Medulla oblongata (tissue), 1 donor: ENCODE measurements at regions not wholly inside any gene's neighbourhood (a gene's known extent, or its start where the extent isn't known, plus 50 kb on each side); places are given as distances from the start of the nearest gene placed in this dataset.
"Not testable (repeated sequence)": the region's sequence is repeated elsewhere in the genome, so short reads cannot be mapped to it uniquely, and the experiment has no call there.

Experiments
- DNase-seq: peaks from one replicate; pipeline ENCODE4 v3.0.0-alpha.2; 2015; ENCODE audit errors: extremely low spot score

- no peak for DNase-seq
These were observed 52.3 kb upstream of the ARMC3 start for GRCh38 chr10:22875581-22875980.

GRCh38 chr10:22874189-22874854 lies 53.5 kb upstream of the ARMC3 start:
- peak; percentile 61 for DNase-seq

- no peak for DNase-seq
These were observed 71.3 kb upstream of the ARMC3 start for GRCh38 chr10:22856444-22857074.

- no peak for DNase-seq
These were observed 72.9 kb upstream of the ARMC3 start for GRCh38 chr10:22854935-22855421.

GRCh38 chr10:22853906-22854447 lies 73.9 kb upstream of the ARMC3 start:
- no peak for DNase-seq

GRCh38 chr10:22852712-22853353 lies 75.0 kb upstream of the ARMC3 start:
- DNase-seq: no peak

GRCh38 chr10:22851865-22852239 lies 76.0 kb upstream of the ARMC3 start:
- no peak for DNase-seq

- no peak for DNase-seq
These were observed 77.3 kb upstream of the ARMC3 start for GRCh38 chr10:22850541-22850940.

- peak; percentile 95 for DNase-seq
These were observed 78.6 kb upstream of the ARMC3 start for GRCh38 chr10:22849077-22849805.

- no peak for DNase-seq
These were observed 79.3 kb upstream of the ARMC3 start for GRCh38 chr10:22848509-22848908.

- DNase-seq: no peak
These were observed 81.6 kb upstream of the ARMC3 start for GRCh38 chr10:22846294-22846693.

GRCh38 chr10:22839639-22840038 lies 88.2 kb upstream of the ARMC3 start:
- no peak for DNase-seq

- DNase-seq: no peak
These were observed 90.1 kb upstream of the ARMC3 start for GRCh38 chr10:22837771-22838170.

GRCh38 chr10:22837351-22837750 lies 90.5 kb upstream of the ARMC3 start:
- DNase-seq: no peak

- DNase-seq: peak; percentile 55
These were observed 93.4 kb upstream of the ARMC3 start for GRCh38 chr10:22834471-22834870.

GRCh38 chr10:22833781-22834180 lies 94.1 kb upstream of the ARMC3 start:
- DNase-seq: peak; percentile 61

GRCh38 chr10:22833353-22833752 lies 94.5 kb upstream of the ARMC3 start:
- no peak for DNase-seq

- DNase-seq: no peak
These were observed 95.0 kb upstream of the ARMC3 start for GRCh38 chr10:22832851-22833250.

- no peak for DNase-seq
These were observed 95.7 kb upstream of the ARMC3 start for GRCh38 chr10:22832066-22832602.

GRCh38 chr10:22831586-22831985 lies 96.3 kb upstream of the ARMC3 start:
- no peak for DNase-seq

- not testable (repeated sequence) for DNase-seq
These were observed 99.1 kb upstream of the ARMC3 start for GRCh38 chr10:22828712-22829111.

GRCh38 chr10:22825841-22826240 lies 102.0 kb upstream of the ARMC3 start:
- no peak for DNase-seq
